Cerebellar nuclear complex (tissue), 1 donor: ENCODE measurements at regions not wholly inside any gene's neighbourhood (a gene's known extent, or its start where the extent isn't known, plus 50 kb on each side); places are given as distances from the start of the nearest gene placed in this dataset.

Experiments
- DNase-seq, 2 experiments: peaks; one replicate each; lab custom pipeline; 2025; lab: John Stamatoyannopoulos, UW

- no peak for DNase-seq
Measured at GRCh38 chr20:63116412-63117106, 99.4 kb downstream of the YTHDF1 start.

GRCh38 chr20:63115651-63116411 is 100.1 kb downstream of the YTHDF1 start:
- no peak for DNase-seq

GRCh38 chr20:63114693-63115311 is 101.1 kb downstream of the YTHDF1 start:
- DNase-seq = no peak

GRCh38 chr20:63114006-63114692 is 101.8 kb downstream of the YTHDF1 start:
- DNase-seq = no peak

- no peak for DNase-seq
Measured at GRCh38 chr20:63112491-63113219, 103.3 kb downstream of the YTHDF1 start.

GRCh38 chr20:63108247-63108646 is 101.5 kb upstream of the BHLHE23 start:
- DNase-seq = no peak

- DNase-seq = no peak
Measured at GRCh38 chr20:63107449-63108200, 100.9 kb upstream of the BHLHE23 start.

- no peak for DNase-seq
Measured at GRCh38 chr20:63106765-63107448, 100.1 kb upstream of the BHLHE23 start.

- DNase-seq = no peak
Measured at GRCh38 chr20:63106108-63106764, 99.5 kb upstream of the BHLHE23 start.

- no peak for DNase-seq
Measured at GRCh38 chr20:63105211-63106107, 98.7 kb upstream of the BHLHE23 start.

GRCh38 chr20:63104312-63105181 is 97.8 kb upstream of the BHLHE23 start:
- no peak for DNase-seq

GRCh38 chr20:63103402-63104311 is 96.9 kb upstream of the BHLHE23 start:
- no peak for DNase-seq

GRCh38 chr20:63102721-63103375 is 96.1 kb upstream of the BHLHE23 start:
- DNase-seq = peak in 1 of 2 experiments; percentile 21

GRCh38 chr20:63101781-63102720 is 95.3 kb upstream of the BHLHE23 start:
- DNase-seq = no peak
